B cell (primary cell): ENCODE measurements at regions not wholly inside any gene's neighbourhood (a gene's known extent, or its start where the extent isn't known, plus 50 kb on each side); places are given as distances from the start of the nearest gene placed in this dataset.

Experiments used
- ATAC-seq: fragments of 200-7000 bp; cut with Tn5 transposase; one replicate; pipeline ENCODE4 v1.10.0; 2021; ENCODE audit warnings: low read depth, mild to moderate bottlenecking, moderate number of reproducible peaks, moderate library complexity
- CTCF ChIA-PET: fragments of 350-600 bp; sonication (Branson Sonifier 250); formaldehyde crosslinking; loops from one replicate; lab custom pipeline; 2021; ENCODE audit warnings: antibody characterized with exemption, inconsistent platforms; lab: Charles Lee
- POLR2A ChIA-PET: fragments of 350-600 bp; sonication (Branson Sonifier 250); formaldehyde crosslinking; loops from one replicate; lab custom pipeline; 2021; ENCODE audit warnings: antibody characterized with exemption; lab: Charles Lee
- DNase-seq: peaks from one replicate; pipeline ENCODE4 v3.0.0; 2013
- H2AFZ ChIP-seq: 2 replicates; pipeline ENCODE4 v1.6.1; 2012; ENCODE audit warnings: mild to moderate bottlenecking, low read depth, low read length; ENCODE audit not compliant: insufficient read depth, poor library complexity, severe bottlenecking
- H3K27ac ChIP-seq, 2 donors: 1 replicate in 1 of 2; 2 replicates in 1 of 2; pipeline ENCODE4 v1.5.1; 2012 to 2013; ENCODE audit warnings: low read length in 2 of 2, mild to moderate bottlenecking in 2 of 2, moderate library complexity in 1 of 2
- H3K27me3 ChIP-seq, 4 experiments: fragments of 200-600 bp in 1 of 4; sonication (generic) in 1 of 4; replicated peaks in 1 of 4; 1 replicate in 2 of 4; 2 replicates in 2 of 4; pipeline versions ENCODE4 v1.6.1 to v1.7.0; 2013 to 2016; ENCODE audit warnings: low read length in 3 of 4, mild to moderate bottlenecking in 2 of 4, mixed read lengths in 1 of 4, moderate library complexity in 1 of 4; ENCODE audit not compliant: insufficient read depth in 4 of 4, control insufficient read depth in 3 of 4; ENCODE audit errors: control extremely low read depth in 1 of 4
- H3K36me3 ChIP-seq, 2 experiments: replicated peaks in 1 of 2; 1 replicate in 1 of 2; 2 replicates in 1 of 2; pipeline versions ENCODE4 v1.6.1 to v1.7.1; 2013; ENCODE audit warnings: low read length in 1 of 2; ENCODE audit not compliant: insufficient read depth in 2 of 2, control insufficient read depth in 1 of 2; ENCODE audit errors: control extremely low read depth in 1 of 2, extremely low read depth in 1 of 2
- H3K4me1 ChIP-seq, 2 donors: fragments of 200-600 bp in 1 of 2; sonication (generic) in 1 of 2; 1 replicate in 1 of 2; 2 replicates in 1 of 2; pipeline versions ENCODE4 v1.5.1 to v1.6.1; 2013 to 2017; ENCODE audit warnings: low read length in 2 of 2; ENCODE audit not compliant: control insufficient read depth in 2 of 2, insufficient read depth in 2 of 2
- H3K4me2 ChIP-seq: replicated peaks from 2 replicates; pipeline ENCODE3; 2012; ENCODE audit warnings: mild to moderate bottlenecking, low read depth, low read length; ENCODE audit not compliant: poor library complexity, severe bottlenecking
- H3K4me3 ChIP-seq, 5 experiments: fragments of 200-600 bp in 1 of 5; sonication (generic) in 1 of 5; 1 replicate in 3 of 5; 2 replicates in 2 of 5; pipeline versions ENCODE4 v1.5.1 to v1.7.0; 2011 to 2016; ENCODE audit warnings: low read length in 4 of 5, mild to moderate bottlenecking in 4 of 5, low read depth in 2 of 5, control low read depth in 1 of 5, moderate library complexity in 1 of 5; ENCODE audit not compliant: insufficient read depth in 1 of 5; ENCODE audit errors: control extremely low read depth in 1 of 5, extremely low read depth in 1 of 5
- H3K79me2 ChIP-seq: fragments of 200-600 bp; sonication (generic); one replicate; pipeline ENCODE4 v1.6.0; 2016; ENCODE audit warnings: low read length; ENCODE audit not compliant: control insufficient read depth, insufficient read depth
- H3K9ac ChIP-seq: fragments of 200-600 bp; sonication (generic); 2 replicates; pipeline ENCODE4 v1.6.1; 2017; ENCODE audit warnings: mild to moderate bottlenecking, low read length, moderate library complexity
- H3K9me3 ChIP-seq, 3 donors: one replicate each; pipeline versions ENCODE4 v1.6.1 to v1.7.1; 2013; ENCODE audit warnings: low read length in 2 of 3; ENCODE audit not compliant: control insufficient read depth in 2 of 3, insufficient read depth in 1 of 3; ENCODE audit errors: control extremely low read depth in 1 of 3
- H4K20me1 ChIP-seq: 2 replicates; pipeline ENCODE4 v1.6.0; 2012; ENCODE audit warnings: mild to moderate bottlenecking, low read length; ENCODE audit not compliant: insufficient read depth, control insufficient read depth, poor library complexity, severe bottlenecking
- H3K27ac Mint-ChIP-seq: one replicate; pipeline ENCODE4 v1.8.0; 2021; ENCODE audit warnings: mixed read lengths
- H3K27me3 Mint-ChIP-seq: one replicate; pipeline ENCODE4 v1.8.0; 2021; ENCODE audit warnings: mixed read lengths
- H3K4me1 Mint-ChIP-seq: one replicate; pipeline ENCODE4 v1.8.0; 2021; ENCODE audit warnings: mixed read lengths
- H3K4me3 Mint-ChIP-seq: one replicate; pipeline ENCODE4 v1.8.0; 2021; ENCODE audit warnings: mixed read lengths
- H3K9me3 Mint-ChIP-seq: one replicate; pipeline ENCODE4 v1.8.0; 2022; ENCODE audit warnings: mixed read lengths; ENCODE audit not compliant: insufficient read depth
- EZH2 ChIP-seq: IDR thresholded peaks from 2 replicates; pipeline ENCODE4 v1.6.1; 2012; ENCODE audit warnings: borderline replicate concordance, low read depth, mild to moderate bottlenecking, moderate library complexity, low read length; ENCODE audit not compliant: insufficient read depth, poor library complexity, severe bottlenecking
- WGBS: methylation state at CpG from one replicate; pipeline ENCODE4 v1.1.5; 2013; ENCODE audit warnings: missing lambda C conversion rate; ENCODE audit not compliant: insufficient coverage; 5-methylcytosine and 5-hydroxymethylcytosine counted together
- intact Hi-C: fragments of 100-400 bp; cut with micrococcal nuclease; formaldehyde crosslinking; loops from one replicate; pipeline ENCODE4 v1.10.0; 2022
- TF ChIP-seq, protein P1 (sequence below): fragments of 200-600 bp; IDR thresholded peaks from one replicate; pipeline ENCODE4 v1.8.0; 2022; ENCODE audit warnings: antibody characterized with exemption, mild to moderate bottlenecking

DNA sequence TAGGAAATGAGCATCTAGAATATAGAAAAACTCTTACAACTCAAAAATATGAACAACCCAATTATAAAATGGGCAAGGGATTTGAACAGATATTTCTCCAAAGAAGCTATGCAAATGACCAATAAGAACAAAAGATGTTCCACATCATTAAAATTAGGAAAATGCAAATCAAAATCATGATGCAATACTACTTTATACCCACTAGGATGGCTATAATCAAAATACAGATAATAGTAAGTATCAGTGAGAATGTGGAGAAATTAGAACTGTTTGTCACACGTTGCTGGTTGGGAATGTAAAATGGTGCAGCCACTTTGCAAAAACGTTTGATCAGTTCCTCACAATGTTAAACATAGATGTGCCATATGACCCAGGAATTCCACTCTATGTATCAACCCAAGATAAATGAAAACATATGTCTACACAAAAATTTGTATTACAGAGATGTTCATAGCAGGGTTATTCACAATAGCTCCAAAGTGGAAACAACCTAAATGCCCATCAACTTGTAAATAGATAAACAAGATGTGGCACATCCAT, 558.4 kb downstream of the SLC4A3 start:
- ChIA-PET POLR2A (no interaction called here), CTCF (no interaction called here)
- Histone ChIP-seq H3K79me2 (no peaks in the 10 kb centered on the region), H3K9me3 (no peaks in the 10 kb centered on the region), H3K4me1 (no peaks in the 10 kb centered on the region), H3K27ac (no peak overlapping the region), H3K27me3 (no peaks in the 10 kb centered on the region), H3K36me3 (no peaks in the 10 kb centered on the region), H4K20me1 (no peaks in the 10 kb centered on the region), H3K4me3 (no peak overlapping the region), H3K9ac (no peak overlapping the region), H2AFZ (no peak overlapping the region), H3K4me2 (no peak overlapping the region)
- intact Hi-C loops: no loop called here
- Mint-ChIP-seq H3K4me1 (no peaks in the 10 kb centered on the region), H3K27me3 (no peaks in the 10 kb centered on the region), H3K4me3 (no peak overlapping the region), H3K9me3 (no peaks in the 10 kb centered on the region), H3K27ac (no peak overlapping the region)
- TF ChIP-seq, protein P1, sequence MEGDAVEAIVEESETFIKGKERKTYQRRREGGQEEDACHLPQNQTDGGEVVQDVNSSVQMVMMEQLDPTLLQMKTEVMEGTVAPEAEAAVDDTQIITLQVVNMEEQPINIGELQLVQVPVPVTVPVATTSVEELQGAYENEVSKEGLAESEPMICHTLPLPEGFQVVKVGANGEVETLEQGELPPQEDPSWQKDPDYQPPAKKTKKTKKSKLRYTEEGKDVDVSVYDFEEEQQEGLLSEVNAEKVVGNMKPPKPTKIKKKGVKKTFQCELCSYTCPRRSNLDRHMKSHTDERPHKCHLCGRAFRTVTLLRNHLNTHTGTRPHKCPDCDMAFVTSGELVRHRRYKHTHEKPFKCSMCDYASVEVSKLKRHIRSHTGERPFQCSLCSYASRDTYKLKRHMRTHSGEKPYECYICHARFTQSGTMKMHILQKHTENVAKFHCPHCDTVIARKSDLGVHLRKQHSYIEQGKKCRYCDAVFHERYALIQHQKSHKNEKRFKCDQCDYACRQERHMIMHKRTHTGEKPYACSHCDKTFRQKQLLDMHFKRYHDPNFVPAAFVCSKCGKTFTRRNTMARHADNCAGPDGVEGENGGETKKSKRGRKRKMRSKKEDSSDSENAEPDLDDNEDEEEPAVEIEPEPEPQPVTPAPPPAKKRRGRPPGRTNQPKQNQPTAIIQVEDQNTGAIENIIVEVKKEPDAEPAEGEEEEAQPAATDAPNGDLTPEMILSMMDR: no peak
- TF ChIP-seq EZH2: no peak
- DNase-seq: no peak
- no CpG with 5 or more reads among the region's 2 CpGs for WGBS
- ATAC-seq: no peak

DNA sequence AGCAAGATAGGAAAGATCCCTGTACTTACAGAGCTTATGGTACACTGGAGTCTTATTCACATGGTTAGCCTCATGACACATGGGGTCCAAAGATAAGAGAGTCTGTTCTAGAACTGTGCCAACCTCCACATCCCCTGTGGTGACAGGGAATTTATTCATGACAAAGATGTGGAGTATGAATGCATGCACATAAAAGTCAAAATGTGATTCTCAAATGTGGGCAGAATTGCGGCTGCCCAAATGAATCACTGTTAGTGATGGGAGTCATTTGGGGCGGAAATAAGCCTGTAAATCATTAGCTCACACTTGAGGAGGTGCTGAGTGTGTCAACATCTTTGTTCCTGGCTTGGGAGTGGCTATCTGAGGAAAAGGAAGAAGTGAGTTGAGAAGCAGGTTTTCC, 560.6 kb downstream of the SLC4A3 start:
- Histone ChIP-seq H3K4me2 (no peak overlapping the region), H3K4me1 (no peaks in the 10 kb centered on the region), H3K36me3 (no peaks in the 10 kb centered on the region), H2AFZ (no peak overlapping the region), H3K27ac (no peak overlapping the region), H3K4me3 (no peak overlapping the region), H3K9ac (no peak overlapping the region), H3K79me2 (no peaks in the 10 kb centered on the region), H3K27me3 (no peaks in the 10 kb centered on the region), H3K9me3 (peaks cover 0 to 14% (median 0%) of the 10 kb centered on the region in 3 donors), H4K20me1 (no peaks in the 10 kb centered on the region)
- Mint-ChIP-seq H3K4me3 (no peak overlapping the region), H3K4me1 (no peaks in the 10 kb centered on the region), H3K27me3 (no peaks in the 10 kb centered on the region), H3K27ac (no peak overlapping the region), H3K9me3 (no peaks in the 10 kb centered on the region)
- CTCF ChIA-PET: no interaction called here
- TF ChIP-seq EZH2: no peak
- TF ChIP-seq, protein P1: no peak
- ATAC-seq: no peak
- WGBS: 80% methylated on average over 2 of the region's 2 CpGs
- intact Hi-C loops: no loop called here
- POLR2A ChIA-PET: no interaction called here
- no peak for DNase-seq
